GM12878 (cell line): ENCODE measurements at regions not wholly inside any gene's neighbourhood (a gene's known extent, or its start where the extent isn't known, plus 50 kb on each side); places are given as distances from the start of the nearest gene placed in this dataset.

Source experiments
- ATAC-seq: fragments of 200-7000 bp; cut with Tn5 transposase; 3 replicates; pipeline ENCODE4 v1.9.1; 2020; ENCODE audit warnings: mild to moderate bottlenecking, moderate library complexity
- BruUV-seq: library from RNA; stranded (reverse); fragments of 400-500 nt; replicated peaks from 2 replicates; lab custom pipeline; 2021; lab: Mats Ljungman, UMichigan
- CTCF ChIA-PET: fragments of 300-600 bp; sonication (Branson Sonifier 250); formaldehyde crosslinking; extraction: SDS; loops from one replicate; lab custom pipeline; 2021; ENCODE audit warnings: inconsistent platforms; lab: Yijun Ruan, JAX
- POLR2A ChIA-PET: fragments of 350-600 bp; formaldehyde crosslinking; extraction: SDS; loops from one replicate; lab custom pipeline; 2021; ENCODE audit warnings: inconsistent platforms; lab: Charles Lee
- RAD21 ChIA-PET: fragments of 300-600 bp; sonication (Branson Sonifier 250); formaldehyde crosslinking; loops from one replicate; lab custom pipeline; 2023; ENCODE audit warnings: antibody characterized with exemption; ENCODE audit not compliant: unreplicated experiment; lab: Charles Lee
- SMC1A ChIA-PET: fragments of 300-600 bp; sonication (Branson Sonifier 250); formaldehyde crosslinking; loops from one replicate; lab custom pipeline; 2023; ENCODE audit not compliant: unreplicated experiment, uncharacterized antibody; lab: Charles Lee
- DNase-seq: peaks from one replicate; pipeline ENCODE4 v3.0.0-alpha.2; 2011; ENCODE audit warnings: low read depth, low spot score
- FAIRE-seq: peaks from 3 replicates; lab custom pipeline; 2011; peaks lifted over from hg19 to GRCh38; lab: Jason Lieb, UNC
- H2AFZ ChIP-seq: 2 replicates; pipeline ENCODE4 v1.6.0; 2011; ENCODE audit warnings: low read depth, low read length, control low read depth; ENCODE audit not compliant: control insufficient read depth
- H3K27ac ChIP-seq: 2 replicates; pipeline ENCODE4 v1.5.1; 2011; ENCODE audit warnings: control low read depth; ENCODE audit not compliant: control insufficient read depth, insufficient read depth
- H3K27me3 ChIP-seq, 2 experiments: replicated peaks in 1 of 2; 2 replicates each; pipeline versions ENCODE4 v1.6.0 to v1.6.1; 2011; ENCODE audit warnings: low read length in 1 of 2; ENCODE audit not compliant: control insufficient read depth in 2 of 2, insufficient read depth in 2 of 2
- H3K36me3 ChIP-seq, 2 experiments: 2 replicates each; pipeline ENCODE4 v1.5.1; 2011; ENCODE audit warnings: low read length in 1 of 2; ENCODE audit not compliant: control insufficient read depth in 2 of 2, insufficient read depth in 2 of 2
- H3K4me1 ChIP-seq: 2 replicates; pipeline ENCODE4 v1.6.1; 2011; ENCODE audit warnings: mild to moderate bottlenecking, low read length, moderate library complexity, mixed read lengths; ENCODE audit not compliant: control insufficient read depth, insufficient read depth
- H3K4me2 ChIP-seq: 2 replicates; pipeline ENCODE4 v1.6.0; 2011; ENCODE audit warnings: control low read depth; ENCODE audit not compliant: control insufficient read depth, insufficient read depth
- H3K4me3 ChIP-seq: fragments of 200-600 bp; sonication (generic); 2 replicates; pipeline ENCODE4 v1.5.1; 2016
- H3K79me2 ChIP-seq: 2 replicates; pipeline ENCODE4 v1.6.0; 2011; ENCODE audit warnings: low read length; ENCODE audit not compliant: control insufficient read depth, insufficient read depth
- H3K9ac ChIP-seq: 2 replicates; pipeline ENCODE4 v1.8.0; 2011; ENCODE audit warnings: low read length, control low read depth, mixed read lengths; ENCODE audit not compliant: control insufficient read depth, insufficient read depth
- H3K9me3 ChIP-seq: replicated peaks from 3 replicates; pipeline ENCODE4 v1.5.1; 2011; ENCODE audit warnings: mild to moderate bottlenecking, low read length; ENCODE audit not compliant: control insufficient read depth, insufficient read depth
- H4K20me1 ChIP-seq: 2 replicates; pipeline ENCODE4 v1.6.0; 2011; ENCODE audit not compliant: control insufficient read depth, insufficient read depth
- EED ChIP-seq: sonication (generic); IDR thresholded peaks from 2 replicates; pipeline ENCODE4 v1.6.1; 2016; ENCODE audit warnings: antibody characterized with exemption, low read depth
- NFYB ChIP-seq: IDR thresholded peaks from 2 replicates; pipeline ENCODE4 v1.6.1; 2011; ENCODE audit warnings: low read depth, mild to moderate bottlenecking, low read length, improper control_type of control experiment, moderate library complexity; ENCODE audit not compliant: insufficient read depth
- TBL1XR1 ChIP-seq: IDR thresholded peaks from 2 replicates; pipeline ENCODE4 v1.6.1; 2012; ENCODE audit warnings: low read depth, low read length, improper control_type of control experiment
- WGBS: methylation state at CpG from one replicate; pipeline ENCODE4 v1.1.6; 2016; ENCODE audit warnings: low lambda C conversion rate; ENCODE audit not compliant: insufficient replicate concordance, insufficient coverage; ENCODE audit errors: missing lambda C conversion rate; 5-methylcytosine and 5-hydroxymethylcytosine counted together
- in situ Hi-C: fragments of 300-500 bp; cut with MboI; formaldehyde crosslinking; loops from 9 replicates; pipeline ENCODE4 v1.14.3; 2018; ENCODE audit warnings: mixed read lengths
- intact Hi-C: fragments of 100-400 bp; cut with micrococcal nuclease; formaldehyde crosslinking; loops from one replicate; pipeline ENCODE4 v1.14.2; 2022; ENCODE audit not compliant: unreplicated experiment

GRCh38 chr12:67014642-67015041, 254.5 kb upstream of the CAND1 start:
- TF ChIP-seq TBL1XR1 (no peak), NFYB (no peak)
- SMC1A ChIA-PET = no interaction called here
- H3K9ac ChIP-seq = no peak overlapping the region
- no peak overlapping the region for H2AFZ ChIP-seq
- no peaks in the 10 kb centered on the region for H3K9me3 ChIP-seq
- RAD21 ChIA-PET = no interaction called here
- no peak overlapping the region for H3K27ac ChIP-seq
- FAIRE-seq = no peak
- H3K4me1 ChIP-seq = no peaks in the 10 kb centered on the region
- in situ Hi-C loops (no loop called here), intact Hi-C loops (no loop called here)
- DNase-seq = no peak
- CTCF ChIA-PET = no interaction called here
- H3K79me2 ChIP-seq = no peaks in the 10 kb centered on the region
- WGBS = 0% methylated on average over 1 of the region's 1 CpG
- no peaks in the 10 kb centered on the region for H3K36me3 ChIP-seq
- ATAC-seq = no peak
- H4K20me1 ChIP-seq = no peaks in the 10 kb centered on the region
- BruUV-seq = no TSS peak
- H3K27me3 ChIP-seq = 0 out of 4 replicates have a peak, but pooled peaks cover 0 to 6% of the 10 kb centered on the region in 2 experiments
- H3K4me3 ChIP-seq = no peak overlapping the region
- POLR2A ChIA-PET = no interaction called here
- H3K4me2 ChIP-seq = no peak overlapping the region

DNA sequence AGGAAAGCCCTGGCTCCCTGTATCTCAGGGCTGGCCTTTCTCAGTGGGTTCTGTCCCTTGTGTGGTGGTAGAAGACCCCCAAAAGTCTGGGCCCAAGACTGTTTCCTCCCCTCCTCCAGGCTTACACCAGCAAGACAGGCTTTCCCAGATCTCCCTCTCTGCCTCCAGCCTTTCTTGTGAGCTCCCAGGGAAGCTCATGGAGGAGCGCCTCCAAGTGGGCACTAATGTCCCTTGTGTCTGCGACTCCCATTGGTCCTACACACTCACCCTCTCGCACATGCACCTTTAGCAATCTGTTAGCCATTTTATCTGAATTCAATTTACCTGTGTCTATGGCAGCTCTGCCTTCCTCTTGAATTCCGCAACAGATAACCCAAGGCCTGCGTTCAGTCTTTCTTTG, 251.1 kb upstream of the CAND1 start:
- no peak for ATAC-seq
- Histone ChIP-seq H2AFZ (no peak overlapping the region), H3K4me3 (no peak overlapping the region), H3K27me3 (0 out of 4 replicates have a peak, but pooled peaks cover 0 to 6% of the 10 kb centered on the region in 2 experiments), H3K79me2 (no peaks in the 10 kb centered on the region), H3K27ac (no peak overlapping the region), H4K20me1 (no peaks in the 10 kb centered on the region), H3K4me2 (no peak overlapping the region), H3K4me1 (no peaks in the 10 kb centered on the region), H3K36me3 (no peaks in the 10 kb centered on the region), H3K9ac (no peak overlapping the region), H3K9me3 (no peaks in the 10 kb centered on the region)
- 48% methylated on average over 5 of the region's 5 CpGs for WGBS
- POLR2A ChIA-PET = no interaction called here
- in situ Hi-C loops = no loop called here
- CTCF ChIA-PET = no interaction called here
- no peak for DNase-seq
- SMC1A ChIA-PET = no interaction called here
- no peak for FAIRE-seq
- no TSS peak for BruUV-seq
- RAD21 ChIA-PET = no interaction called here
- no peak for TF ChIP-seq EED
- intact Hi-C loops = no loop called here
